DMS114 treated with DMSO at 0.1 percent for 48 hours (cell line): ENCODE measurements at regions not wholly inside any gene's neighbourhood (a gene's known extent, or its start where the extent isn't known, plus 50 kb on each side); places are given as distances from the start of the nearest gene placed in this dataset.

Source experiments
- DNase-seq: peaks from one replicate; lab custom pipeline; 2025; ENCODE audit not compliant: unreplicated experiment; lab: John Stamatoyannopoulos, UW

DNA sequence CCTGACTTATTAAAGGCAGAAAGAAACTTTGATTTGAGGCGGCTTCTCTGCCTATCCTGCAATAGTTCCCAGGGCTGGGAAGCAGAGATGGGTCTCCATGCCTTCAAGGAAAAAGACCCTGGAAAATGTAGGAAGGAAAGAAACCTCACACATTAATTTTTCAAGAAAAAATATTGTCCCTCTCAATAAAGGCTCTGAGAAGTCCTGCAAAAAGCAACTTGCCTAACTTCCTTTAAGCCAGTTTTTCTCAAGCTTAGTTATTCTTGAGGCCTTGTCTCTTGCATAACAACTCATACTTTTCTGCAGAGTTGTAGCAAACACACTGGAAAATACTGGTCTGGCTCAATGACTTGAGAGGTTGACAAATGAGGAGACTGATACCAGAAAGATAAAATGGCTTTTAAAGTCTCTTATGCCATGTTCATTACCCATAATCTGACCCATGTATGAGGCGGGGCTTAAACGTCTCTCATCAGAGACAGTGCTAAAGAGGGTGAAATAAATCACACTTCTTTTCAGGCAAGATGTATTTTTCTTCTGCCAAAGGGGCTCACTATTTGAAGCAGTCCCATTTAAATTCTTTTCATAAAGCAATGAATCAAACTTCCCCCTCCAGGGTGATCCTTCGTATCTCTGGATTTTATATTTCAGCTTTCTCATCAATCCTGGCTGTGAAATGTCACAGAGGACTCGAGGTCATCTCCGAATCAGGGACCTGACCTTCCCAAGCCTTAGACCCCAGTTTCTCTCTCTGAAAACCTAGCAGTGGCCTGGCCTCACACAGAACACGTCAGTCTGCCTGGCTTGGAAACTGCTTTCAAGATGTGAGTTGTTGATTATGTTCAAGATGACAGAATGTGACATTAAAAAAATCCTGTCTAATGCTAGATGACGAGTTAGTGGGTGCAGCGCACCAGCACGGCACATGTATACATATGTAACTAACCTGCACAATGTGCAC is 82.3 kb upstream of the KCNG1 start:
- DNase-seq: no peak

DNA sequence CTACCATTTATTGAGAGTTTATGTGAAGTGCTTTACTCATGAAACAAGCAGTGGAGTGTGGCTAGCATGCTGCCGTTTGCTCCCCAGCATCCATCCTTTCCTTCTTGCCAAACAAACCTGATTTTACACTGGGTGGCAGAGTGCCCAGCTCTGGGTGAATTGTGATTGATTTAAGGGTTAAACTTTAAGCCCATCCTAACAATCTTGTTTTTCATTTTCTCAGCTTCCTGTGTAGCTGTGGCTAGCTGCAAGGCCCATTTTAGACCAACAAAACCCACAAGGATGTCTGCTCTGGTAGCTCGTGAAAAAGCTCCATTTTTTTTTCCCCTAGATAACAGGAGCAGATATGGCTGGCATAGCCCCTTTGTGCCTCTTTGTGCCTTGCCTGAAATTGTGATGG is 77.7 kb upstream of the KCNG1 start:
- DNase-seq: no peak

DNA sequence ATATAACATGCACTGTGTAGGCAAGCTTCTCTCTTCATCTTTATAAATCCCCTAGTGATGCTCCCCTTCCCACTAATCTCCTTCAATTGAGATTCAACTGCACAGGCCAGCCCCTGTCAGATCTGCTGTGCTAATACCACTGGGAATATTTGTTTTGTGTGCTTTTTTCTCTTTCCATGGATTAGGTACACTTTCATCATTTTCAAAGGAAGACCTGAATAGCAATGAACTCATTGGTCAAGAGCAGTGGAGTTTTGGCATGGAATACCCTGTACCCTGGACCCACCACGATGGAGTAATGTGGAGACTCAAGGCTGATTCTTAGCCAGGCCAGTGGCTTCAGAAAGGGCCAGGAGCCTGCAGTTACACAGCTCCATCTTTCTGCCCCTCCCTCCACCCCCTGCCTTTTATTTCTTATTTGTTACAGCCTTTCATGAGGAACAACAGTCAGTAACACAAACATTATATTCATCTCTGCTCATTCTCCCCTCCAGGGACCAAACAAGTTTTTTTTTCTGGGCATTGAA is 75.4 kb upstream of the KCNG1 start:
- no peak for DNase-seq

DNA sequence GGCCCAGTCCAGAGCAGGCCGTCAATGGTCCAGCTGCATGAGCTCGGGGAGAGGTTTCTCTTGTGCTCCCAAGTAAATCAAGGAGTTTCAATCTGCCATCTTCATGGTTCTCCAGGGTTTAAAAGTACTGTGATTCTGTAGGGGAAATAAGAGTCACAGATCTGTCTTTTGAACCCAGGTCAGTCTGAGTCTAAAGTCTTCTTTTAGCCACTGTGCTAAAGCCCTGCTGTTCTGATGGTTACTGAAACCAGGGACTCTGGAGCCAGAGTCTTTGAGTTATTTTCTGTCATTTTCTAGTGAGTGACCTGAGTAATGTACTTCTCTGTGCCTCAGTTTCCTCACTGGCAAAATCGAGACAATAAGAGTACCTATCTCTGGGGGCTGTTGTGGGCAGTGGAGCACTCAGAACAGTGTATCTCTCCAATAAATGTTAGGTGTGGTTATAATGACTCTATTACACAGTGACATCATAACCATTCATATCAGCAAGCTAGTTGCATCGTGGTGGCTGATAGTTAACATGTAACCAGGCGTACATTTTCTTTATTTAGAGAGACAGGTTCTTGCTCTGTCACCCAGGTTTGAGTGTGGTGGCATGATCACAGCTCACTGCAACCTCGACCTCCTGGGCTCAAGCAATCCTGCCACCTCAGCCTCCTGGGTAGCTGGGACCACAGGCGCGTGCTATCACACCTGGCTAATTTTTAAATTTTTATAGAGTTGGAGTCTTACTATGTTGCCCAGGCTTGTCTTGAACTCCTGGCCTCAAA is 74.6 kb upstream of the KCNG1 start:
- DNase-seq: no peak

DNA sequence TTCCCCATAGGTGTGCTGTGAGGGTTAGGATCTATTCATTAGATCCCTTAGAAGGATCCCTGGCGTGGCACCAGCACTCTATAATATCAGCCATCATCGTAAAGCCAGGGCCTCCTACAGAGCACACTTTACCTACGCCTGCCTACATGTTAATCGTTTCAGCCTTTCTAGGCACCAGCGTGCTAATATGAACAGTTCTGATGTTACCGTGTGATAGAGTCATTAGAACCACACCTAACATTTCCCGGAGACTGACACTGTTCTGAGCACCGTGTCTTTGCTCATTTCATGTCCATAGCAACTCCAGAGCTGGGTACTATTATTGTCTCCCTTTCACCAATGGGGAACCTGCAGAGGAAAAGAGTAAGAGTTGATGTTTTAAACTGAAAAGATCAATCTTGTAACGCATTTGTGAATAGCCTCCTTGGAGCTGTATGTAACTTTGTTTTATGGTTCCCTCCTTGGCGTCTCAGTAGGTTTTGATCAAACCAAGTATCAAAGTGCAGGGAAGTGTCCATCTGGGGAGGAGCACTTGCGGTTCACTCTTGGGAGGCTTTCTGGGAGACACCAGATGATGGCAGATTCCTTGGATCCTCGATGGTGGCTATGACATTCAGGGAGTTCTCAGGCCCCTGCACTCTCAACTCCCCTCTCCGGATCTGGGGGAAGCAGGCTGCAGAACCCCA is 73.8 kb upstream of the KCNG1 start:
- no peak for DNase-seq

DNA sequence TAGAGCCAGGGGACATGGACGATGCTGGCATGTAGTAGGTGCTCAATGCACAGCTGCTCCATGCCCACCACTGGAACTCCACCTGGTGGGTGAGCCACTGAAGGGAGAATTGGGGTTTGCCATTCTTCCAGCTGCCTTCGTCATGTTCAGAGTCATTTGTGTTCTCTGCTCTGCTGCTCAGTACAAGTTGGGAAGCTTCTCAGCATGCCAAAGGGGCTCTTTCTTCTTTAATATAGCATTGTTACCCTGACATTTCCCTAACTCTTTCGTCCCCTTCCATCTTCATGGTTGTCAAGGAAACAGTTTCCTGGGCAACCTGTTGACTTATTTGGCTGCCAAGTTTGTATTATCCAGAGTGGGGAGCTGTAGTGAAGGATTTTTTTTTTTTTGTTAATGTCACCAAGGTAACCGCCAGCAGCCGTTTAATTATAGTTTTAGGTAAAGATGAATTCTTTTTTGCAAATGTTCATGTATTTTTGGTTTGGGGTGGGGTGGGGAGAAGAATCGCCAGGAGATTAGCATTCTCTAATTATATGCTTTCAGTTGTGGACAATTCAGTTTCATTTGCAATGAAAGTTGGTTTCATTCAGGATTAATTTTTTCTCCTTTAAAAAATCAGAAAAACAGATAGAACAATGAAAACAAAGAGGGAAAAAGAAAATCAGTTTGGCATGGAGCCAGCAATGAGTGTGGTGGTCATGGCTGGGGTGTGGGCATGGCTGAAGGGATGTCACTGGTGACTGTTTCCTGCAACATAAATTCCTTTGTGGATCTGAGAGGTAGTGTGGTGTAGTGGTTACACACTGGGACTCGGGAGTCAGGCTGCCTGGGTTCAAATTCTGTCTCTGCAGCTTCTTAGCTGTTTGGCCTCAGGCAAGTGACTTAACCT is 73.0 kb upstream of the KCNG1 start:
- DNase-seq: no peak

DNA sequence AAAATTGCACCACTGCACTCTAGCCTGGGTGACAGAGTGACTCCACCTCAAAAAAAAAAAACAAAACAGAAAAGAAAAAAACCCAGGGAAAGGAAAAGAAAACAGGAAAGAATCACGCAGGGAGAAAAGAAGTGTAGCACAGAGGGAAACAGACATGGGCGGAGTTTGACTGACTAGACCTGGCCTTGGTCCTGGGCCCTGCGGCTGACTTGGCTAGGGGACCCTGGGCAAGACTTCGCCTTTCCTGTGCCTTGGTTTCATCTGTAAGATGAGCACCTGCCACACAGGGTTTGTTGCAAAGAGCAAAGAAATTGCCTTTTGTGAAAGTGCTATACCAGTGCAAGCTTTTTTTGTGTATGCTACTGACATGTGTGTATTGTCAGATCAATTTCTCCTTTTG is 71.3 kb upstream of the KCNG1 start:
- DNase-seq: no peak

DNA sequence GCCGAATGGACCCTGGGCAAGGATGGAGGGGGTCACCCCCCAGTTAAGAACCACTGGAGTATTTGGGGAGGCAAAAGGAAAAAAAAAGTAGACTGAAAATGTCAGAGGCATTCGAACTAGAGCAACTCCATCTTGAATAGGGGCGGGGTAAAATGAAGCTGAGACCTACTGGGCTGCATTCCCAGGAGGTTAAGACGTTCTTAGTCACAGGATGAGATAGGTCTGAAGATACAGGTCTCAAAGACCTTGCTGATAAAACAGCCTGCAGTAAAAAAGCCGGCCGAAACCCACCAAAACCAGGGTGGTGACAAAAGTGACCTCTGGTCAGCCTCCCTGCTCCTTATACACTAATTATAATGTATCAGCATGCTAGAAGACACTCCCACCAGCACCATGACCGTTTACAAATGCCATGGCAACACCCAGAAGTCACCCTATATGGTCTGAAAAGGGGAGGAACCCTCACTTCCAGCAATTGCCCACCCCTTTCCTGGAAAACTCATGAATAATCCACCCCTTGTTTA is 70.4 kb upstream of the KCNG1 start:
- no peak for DNase-seq

DNA sequence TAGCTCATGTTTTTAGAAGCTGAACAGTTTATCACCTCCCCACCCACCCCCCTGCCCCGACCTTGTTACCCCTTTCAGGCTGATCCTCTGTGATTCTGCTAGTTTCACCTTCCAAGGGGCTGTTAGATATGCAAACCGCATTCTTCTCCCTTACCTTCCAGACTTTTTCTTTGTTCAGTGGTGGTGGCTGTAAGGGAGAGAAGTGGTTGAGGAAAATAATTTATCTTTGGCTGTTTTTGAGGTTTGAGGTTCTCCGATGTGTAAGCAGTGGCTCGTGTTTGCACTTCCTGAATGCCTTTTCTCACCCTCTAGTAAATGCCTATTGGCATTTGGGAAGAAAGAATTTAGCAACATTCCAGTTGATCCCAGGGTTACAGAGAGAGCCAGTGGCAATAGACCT is 69.4 kb upstream of the KCNG1 start:
- no peak for DNase-seq

DNA sequence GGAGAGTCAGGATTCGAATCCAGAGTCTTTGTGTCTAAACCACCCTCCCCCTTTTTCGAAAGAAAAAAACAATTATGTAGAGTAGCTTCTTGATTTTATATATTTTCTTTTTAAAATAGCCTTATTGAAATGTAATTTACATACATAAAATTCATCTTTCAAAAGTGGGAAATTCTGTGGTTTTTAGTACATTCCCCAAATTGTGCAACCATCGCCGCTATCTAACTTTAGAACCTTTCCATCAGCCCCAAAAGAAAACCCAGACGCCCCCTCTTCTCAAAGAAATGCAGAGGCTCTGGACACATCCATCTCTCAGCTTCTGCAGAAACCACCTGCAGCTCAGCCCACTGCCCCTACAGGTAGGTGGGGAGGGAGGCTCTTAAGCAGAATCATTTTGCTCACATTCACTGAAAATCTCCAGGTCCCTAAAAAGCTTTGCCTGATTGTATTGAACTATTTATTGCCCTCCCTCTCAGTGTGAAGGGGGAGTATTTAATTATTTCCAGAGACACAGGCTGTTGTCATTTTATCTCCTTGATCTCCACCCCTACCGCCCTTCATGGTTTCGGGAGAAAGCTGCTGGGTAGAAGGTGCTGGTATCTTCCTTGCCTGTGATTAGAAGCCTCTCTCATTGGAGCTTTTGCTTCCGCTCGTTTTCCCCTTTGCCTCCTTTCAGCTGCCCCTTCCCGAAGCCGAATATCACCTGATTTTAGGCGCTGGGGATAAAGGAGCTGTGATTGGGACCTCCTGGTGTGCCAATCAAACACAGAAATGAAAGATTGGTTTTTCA is 68.7 kb upstream of the KCNG1 start:
- no peak for DNase-seq

DNA sequence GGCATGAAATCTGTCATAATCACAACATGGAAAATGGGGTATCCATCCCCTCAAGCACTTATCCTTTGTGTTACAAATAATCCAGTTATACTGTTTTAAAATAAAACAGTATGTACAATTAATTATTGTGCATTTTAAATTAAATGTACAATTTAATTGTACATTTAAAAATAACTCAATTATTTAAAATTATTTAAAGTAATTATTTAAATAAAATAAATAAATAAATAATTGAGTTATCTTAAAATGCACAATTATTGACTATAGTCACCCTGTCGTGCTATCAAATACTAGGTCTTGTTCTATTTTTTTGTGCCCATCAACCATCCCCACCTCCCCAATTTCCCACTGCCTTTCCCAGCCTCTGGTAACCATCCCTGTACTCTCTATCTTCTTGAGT is 66.9 kb upstream of the KCNG1 start:
- no peak for DNase-seq

DNA sequence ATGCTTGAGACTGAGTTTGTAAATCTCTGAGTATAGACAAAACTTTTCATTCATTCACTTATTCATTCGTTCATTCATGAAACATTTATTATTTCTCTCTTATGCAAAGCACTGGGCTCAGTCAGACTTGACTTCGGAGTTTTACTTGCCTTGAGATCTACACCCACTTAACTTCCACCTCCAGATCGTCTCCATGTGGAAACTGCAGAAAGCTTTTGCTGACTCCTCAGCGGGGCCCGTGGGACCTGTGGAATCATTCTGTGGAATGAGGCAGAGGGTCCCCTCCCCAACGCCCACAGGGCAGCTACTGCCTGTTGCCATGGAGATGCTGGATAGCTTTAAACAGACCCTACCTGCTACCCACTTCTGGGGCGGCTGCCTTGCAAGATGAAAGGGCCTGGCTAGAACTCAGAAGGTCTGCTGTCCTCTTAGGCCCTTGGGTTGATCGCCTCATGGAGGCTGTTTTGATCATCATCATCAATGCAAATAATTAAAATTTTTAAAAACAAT is 66.4 kb upstream of the KCNG1 start:
- DNase-seq: no peak

DNA sequence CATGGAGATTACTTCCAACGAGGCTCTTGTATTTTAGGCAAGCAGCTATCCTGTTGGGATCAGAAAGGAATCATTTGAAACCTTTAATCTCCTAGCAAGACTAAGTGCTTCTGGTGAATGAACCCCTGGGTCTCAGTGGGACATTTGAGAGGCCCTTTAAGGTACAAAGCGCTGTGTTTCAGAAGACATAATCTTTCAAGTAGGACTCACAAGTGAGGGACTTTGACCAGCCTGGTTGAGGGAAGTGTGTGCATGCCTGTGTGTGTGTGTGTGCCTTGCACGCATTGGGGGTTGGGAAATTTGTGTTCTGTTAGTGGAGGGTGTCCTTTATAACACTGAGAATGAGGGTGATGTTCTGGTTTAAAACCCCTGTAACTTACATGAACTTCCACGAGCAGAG is 64.4 kb upstream of the KCNG1 start:
- DNase-seq: no peak

DNA sequence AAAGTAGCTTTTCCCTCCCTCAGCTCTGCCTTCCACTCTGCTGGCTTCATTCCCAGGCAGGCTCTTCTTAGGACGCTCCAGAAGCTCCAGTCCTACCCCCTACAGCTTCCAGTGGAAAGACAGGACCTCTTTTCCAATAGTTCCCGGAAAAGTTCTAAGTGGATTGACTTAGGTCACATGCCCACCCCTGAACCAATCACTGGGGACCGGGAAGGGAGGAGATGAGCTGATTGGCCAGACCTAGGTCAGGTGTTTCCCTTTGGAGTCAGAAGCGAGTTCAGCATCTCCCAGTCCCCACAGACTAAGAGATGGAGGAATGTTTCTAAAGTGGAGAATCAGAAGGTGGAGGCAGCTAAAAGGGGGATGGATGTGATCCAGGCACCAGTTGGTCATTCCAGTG is 62.9 kb upstream of the KCNG1 start:
- no peak for DNase-seq

DNA sequence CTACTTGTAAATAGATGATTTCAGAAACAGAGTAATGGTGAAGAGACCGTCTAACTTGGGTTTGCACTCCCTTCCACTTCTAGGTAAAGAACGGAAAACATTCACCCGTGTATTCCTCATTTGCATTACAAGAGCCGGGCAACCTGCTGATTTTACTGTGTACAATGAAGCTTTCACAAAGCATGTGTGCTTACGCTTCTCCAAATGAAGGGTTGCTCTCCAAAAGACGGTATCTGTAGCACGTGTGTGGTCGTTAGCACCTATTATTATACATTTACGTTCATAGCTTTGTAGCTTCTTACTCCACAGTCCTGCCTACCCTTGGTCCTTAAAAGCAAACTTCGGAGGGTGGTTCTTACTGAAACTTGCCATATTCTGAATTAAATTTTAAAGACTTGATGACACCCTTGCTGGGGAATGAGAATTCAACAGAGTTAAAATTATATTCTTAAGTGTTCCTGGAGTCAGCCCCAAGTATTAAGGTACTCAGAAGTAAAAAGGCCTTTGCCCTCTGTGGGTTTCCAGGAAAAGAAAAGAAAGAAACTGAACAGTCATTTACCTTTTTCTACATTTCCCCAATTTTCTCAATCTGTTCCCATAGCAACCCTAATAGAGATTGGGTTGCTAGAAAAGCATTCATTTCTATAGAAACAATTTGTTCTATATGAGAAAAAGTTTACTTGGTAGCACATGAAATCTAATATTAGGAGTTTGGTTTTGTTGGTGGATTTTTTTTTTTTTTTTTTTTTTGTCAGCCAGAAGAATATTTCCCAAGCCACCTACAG is 61.9 kb upstream of the KCNG1 start:
- DNase-seq: no peak

DNA sequence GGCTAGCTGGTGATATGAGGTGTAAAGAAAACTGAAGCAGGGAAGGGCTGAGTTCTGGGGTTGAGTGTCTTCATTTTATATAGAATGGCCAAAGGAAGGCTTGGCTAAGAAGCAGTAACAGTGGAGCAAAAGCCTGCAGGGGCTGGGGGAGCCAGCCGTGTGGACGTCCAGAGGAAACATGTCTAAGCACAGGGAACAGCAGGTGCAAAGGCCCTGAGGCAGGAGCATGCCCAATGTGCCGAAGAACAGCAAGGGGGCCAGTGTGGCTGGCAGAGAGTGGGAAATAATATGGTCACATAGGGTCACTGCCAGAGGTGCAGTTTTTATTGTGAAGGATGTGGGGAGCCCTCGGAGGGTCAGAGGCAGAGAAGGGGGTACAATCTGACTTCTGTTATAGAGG is 60.5 kb upstream of the KCNG1 start:
- no peak for DNase-seq

DNA sequence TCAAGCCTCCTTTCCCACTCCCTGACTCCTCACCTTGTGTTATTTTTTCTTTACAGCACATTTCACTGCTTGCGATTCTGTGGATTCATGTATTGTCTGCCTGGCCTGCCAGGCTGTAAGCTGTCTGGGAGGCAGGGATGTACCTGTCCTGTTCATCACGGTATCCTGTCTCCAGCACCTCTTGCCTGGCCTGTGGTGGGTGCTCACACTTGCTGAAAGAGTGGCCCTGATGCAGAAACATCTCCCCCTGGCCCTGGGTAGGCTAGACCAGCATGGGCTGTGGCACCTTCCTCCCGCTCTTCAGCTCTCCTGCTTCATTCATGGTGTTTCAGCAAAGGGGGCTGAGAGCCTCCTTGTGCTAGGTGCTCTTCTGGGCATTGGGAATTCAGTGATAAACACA is 60.1 kb upstream of the KCNG1 start:
- no peak for DNase-seq

DNA sequence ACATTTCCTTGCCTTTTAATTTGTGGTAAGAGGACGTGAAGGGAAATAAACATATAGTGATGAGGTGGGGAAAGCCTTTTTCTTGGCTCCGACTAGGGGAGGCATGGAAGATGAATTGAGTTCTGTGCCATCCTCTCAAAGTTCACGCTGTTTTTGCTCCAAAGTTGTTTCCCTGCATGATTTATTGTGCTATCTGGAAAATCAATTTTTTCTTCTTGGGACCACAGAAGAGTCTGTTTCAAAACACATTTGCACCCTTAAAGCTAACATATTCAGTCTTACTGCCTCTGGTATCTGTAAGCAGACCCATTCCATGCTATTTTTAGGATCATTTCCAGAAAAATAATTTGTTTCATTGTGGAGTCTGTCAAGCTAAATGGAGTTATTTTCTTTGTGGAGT is 57.6 kb upstream of the KCNG1 start:
- no peak for DNase-seq
